ENCODE measurements at regions not wholly inside any gene's neighbourhood (a gene's known extent, or its start where the extent isn't known, plus 50 kb on each side); places are given as distances from the start of the nearest gene placed in this dataset.
A peak's percentile ranks its signal among the peaks of the same experiment; 100 is the strongest.
"Not testable (repeated sequence)": the region's sequence is repeated elsewhere in the genome, so short reads cannot be mapped to it uniquely, and the experiment has no call there.

DNA sequence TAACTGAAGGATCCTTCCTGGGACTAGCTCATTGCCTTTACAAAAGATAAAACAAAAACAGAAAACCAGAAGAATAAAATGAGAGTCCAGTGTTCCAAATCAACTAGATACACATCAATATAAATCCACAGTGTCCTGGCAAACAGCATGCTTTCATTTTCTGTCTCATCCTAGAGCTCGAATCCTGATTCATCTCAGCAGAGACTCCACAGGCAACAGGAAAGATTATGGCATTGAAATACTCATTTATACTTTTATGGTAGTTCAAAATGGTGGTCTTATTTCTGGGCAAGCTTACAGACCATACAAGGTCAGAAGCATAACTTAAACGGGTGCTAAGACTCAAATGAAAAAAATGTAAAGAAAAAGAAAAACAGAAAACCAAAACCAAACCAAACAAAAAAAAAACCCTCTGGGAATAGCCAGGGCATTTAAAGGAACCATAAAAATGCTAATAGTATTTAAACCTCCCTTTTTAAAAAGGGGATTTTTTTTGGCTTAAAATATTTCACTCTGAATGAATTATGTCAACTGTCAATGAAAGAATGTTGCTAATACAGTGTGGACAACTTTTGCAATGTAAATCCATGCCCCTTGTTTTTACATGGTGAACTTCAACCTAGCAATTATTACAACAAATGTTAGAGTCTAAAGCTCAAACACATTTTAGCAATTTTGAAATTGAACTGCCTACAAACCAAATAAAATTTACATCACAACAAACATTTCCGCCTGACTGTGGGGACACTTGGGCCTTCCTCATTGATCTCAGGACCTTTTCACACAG, 57.9 kb downstream of the GPR101 start:
- ATAC-seq, result no peak

DNA sequence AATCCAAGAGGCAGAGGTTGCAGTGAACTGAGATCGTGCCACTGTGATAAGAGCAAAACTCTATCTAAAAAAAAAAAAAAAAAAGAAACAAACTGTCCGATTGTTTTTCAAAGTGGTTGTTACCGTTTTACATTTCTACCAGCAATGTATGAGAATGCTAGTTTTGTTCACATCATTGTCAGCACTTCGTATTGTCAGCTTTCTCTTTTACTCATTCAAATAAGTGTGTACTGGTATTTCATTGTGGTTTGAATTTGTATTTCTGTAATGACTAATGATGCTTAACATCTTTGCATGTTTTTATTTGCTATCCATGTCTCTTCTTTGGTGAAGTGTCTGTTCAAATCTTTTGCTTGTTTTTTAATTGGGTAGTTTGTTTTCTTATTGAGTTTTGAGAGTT, 65.8 kb downstream of the GPR101 start:
- no peak for ATAC-seq

DNA sequence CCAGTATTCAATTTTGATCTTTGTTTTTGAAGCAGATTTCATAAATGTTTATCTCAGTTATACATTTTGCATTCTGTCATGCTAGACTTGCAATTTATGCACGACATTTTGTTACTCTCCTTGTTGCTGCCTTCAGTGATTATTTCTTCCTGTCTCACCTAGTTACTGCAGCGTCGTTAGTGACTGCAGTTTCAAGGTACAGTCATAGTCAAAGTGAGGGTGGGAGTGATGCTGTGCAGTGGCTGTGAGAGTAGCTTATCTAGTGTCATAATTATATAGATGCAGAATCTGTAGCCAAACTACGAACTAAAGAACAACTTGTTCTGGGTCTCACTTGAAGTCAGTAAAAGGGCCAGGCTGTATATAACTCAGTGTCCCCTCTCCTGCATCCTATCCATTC, 69.8 kb downstream of the GPR101 start:
- ATAC-seq, result peak; percentile 51 to 79

DNA sequence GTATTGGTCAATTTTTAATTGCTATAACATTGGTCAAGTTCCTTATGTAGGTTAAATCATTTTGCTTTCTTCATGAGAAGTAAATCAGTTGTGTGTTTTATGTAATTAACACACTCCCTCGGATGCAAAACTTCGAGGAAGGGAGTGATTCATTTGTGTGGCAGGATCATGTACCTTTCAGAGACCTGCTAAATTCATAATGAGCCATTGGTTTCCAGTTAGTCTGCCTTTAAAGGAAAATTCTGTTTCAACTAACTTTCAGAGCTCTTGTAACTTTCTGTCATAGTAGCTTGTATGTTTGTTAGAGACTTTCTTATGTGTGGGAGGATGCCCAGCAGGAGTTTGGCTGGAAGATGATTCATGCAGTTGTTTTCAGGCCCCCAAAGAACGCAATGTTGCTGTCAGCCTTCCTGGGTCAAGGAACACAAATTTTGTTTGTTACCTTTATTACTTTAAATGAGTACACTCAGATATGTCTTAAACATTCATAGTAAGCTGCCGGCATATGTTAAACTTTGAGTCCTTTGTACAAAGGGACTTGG, 72.1 kb downstream of the GPR101 start:
- ATAC-seq, result no peak

DNA sequence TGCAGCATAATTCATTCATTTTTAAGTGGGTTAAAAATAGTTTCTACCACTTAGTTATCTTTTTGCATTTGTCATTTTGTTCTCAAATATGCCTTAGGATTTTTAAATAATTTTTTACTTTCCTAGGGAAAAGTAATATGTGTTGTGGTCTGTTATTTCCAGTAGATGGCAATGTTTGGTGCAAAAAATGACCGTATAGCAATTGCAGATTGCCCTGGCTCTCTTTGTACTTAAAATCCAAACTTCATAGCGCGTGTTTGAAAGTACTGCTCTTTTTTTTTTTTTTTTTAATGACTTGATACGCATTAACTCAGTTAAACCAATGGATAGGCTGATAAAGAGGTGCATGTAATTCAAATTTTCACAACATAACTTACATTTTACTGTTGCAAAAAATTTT, 74.4 kb upstream of the RBMX start:
- no peak for ATAC-seq

DNA sequence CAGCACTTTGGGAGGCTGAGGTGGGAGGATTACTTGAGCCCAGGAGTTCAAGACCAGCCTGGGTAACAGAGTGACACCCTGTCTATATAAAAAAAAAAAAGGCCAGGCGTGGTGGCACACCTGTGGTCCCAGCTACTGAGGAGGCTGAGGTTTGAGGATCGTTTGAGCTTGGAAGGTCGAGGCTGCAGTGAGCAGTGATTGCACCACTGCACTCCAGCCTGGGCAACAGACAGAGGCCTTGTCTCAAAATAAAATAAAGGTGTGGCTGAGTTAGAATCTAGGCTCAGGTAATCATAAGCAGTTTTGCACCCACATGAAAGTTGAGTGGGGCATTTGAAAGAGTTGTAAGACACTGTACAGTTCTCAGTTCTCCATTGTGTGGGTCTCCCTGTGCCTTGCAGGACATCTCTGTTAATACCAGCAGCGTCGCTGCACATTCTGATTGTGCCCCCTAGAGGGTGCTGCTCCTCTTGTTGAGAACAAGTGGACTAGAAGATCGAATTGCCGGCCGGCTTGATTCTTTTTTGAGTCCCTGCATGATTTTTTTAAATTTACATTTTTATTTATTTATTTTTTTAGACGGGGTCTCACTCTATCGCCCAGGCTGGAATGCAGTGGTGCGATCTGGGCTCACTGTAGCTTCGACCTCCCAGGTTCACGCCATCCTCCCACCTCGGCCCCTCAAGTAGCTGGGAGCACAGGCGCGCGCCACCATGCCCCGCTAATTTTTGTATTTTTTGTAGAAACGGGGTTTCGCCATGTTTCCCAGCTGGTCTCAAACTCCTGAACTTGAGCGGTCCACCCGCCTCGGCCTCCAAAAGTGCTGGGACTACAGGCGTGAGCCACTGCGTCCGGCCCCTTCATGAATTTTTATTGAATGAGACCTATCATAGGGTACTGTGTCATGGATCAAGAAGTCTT, 73.6 kb upstream of the RBMX start:
- ATAC-seq, result no peak

DNA sequence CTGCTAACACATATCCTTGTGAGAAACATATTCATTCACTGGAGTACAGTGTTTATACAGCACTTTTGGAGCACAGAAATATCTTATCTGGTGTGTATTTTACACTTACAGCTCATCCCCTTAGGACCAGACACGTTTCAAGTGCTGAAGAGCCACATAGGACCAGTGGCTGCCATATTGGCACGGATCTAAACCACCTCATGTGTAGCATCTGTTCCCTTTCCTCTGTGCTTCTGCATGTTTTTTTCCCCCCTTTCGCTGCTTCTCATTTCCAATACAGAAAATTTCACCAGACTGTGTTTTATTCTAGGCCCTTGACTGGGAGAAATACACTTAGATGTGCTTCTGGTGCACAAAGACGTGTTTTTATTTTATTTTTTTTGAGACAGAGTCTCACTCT, 69.7 kb upstream of the RBMX start:
- no peak for ATAC-seq

DNA sequence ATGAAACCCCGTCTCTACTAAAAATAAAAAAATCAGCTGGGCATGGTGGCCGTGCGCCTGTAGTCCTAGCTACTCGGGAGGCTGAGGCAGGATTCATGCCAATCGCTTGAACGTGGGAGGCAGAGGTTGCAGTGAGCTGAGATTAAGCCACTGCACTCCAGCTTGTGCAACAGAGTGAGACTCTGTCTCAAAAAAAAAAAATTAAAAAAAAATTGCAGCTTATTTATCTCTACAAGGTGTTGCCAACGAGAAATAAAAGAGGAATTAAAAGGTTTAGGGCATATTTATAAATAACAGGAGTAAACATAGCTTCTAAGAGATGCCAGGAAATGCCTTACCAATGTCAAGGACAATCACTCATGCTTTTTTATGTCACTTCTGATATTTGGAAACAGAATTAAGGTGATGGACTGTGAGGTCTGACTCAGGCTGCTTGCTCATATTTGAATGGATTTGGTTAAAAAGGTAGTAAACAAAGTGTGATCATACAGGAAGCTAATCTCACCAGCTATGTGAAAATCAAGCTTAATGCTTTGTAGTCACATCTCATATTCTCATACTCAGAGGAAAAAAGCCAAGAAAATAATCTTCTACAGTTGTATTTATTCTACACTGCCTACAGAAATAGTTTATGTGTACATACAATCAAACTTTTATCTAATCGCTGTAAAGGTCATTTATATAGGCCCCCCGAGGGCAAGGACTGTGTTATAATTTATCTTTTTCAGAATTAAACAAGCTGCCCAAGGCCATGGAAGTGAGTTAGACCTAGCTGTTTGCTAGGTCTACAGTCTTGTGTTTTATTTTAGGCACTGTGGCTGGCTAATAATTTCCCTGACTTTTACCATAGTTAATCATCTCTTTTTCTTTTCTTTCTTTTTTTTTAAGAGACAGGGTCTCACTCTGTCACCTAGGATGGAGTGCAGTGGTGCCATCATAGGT, 61.1 kb upstream of the RBMX start:
- ATAC-seq, result peak in 1 of 2 donors; percentile 38

DNA sequence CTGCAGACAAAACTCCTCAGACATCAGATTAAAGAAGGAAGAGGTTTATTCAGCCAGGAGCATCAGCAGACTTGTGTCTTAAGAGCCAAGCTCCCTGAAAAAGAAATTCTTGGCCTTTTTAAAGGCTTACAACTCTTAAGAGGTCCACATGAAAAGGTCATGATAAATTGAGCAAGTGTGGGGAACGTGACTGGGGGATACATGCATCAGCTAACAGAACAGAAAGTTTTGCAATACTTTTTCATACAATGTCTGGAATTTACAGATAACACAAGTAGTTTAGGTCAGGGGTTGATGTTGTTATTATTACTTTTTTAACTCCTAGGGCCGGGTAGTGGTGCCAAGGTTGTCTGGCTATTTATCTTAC, 55.6 kb upstream of the RBMX start:
- ATAC-seq, result no peak

DNA sequence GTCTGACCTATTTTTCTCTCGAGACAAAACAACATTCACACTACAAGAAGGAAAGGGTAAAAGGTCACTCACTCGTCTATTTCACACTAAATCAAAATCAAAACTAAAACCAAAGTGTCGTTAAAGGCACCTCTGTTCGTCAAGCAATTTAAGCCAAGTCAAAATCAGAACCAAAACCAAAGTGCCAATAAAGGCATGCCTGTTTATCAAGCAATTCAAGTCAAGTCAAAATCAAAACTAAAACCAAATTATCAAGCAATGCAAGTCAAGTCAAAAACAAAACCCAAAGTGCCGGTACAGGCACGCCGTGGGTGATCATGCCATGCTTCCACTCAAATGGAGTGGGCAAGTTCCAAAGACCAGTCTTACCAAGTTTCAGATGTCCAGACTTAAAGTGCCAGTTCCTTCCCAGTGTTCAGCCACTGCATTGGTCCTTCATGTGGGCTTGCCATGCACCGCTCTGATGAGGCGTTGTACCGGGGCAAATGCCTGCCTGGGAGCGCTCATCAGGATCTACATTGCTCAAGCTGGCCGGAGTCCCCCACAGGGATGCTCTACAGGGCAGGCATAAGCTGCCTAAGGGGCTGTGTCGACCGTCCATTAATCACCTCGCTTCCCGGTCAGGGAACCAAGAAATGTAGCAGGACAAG, 55.1 kb upstream of the RBMX start:
- ATAC-seq, result peak; percentile 67 to 79

DNA sequence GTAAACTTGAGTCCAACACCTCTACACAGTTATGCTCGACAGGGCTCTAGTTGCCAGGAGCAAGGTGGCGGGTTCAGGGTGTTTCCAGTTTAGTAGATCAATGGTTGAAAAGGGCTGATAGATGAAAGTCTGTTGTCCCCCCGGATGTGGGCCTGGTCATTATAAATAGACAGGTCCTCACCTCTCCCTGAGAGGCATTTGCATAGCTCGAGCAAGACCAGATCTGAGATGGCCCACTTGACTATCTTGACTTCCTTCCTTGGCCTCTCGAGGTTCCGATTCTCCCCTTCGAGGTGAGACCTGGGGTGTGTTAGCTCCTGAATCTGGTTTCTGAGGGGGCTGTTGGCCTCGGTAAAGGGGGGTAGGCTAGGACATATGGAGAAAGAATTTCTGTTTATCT, 54.1 kb upstream of the RBMX start:
- not testable (repeated sequence) for ATAC-seq

DNA sequence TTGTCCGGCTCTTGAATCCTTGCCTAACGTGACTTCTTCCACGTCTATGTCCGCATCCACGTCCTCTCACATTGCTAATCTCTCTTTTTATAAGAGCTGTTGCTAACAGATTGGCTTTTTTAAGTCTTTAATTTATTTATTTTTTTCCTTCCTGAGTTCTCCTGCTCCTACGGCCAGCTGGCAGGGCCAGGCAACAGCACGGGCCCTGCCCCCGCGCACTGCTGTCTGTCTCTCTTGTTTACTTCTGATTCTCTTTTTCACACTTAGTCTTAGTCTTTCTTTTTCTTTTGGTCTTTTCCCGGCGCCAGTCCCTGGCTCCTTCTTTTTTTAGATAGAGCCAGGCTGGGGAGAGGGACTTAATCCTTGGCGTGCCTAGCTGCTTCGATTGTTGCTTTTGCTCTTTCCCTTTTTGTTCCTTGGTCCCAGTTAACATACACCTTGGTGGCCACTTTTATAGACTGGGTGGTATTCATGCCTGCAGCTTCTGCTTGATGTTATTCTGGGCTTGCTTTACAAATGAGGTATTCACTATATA, 53.2 kb upstream of the RBMX start:
- no peak for ATAC-seq

DNA sequence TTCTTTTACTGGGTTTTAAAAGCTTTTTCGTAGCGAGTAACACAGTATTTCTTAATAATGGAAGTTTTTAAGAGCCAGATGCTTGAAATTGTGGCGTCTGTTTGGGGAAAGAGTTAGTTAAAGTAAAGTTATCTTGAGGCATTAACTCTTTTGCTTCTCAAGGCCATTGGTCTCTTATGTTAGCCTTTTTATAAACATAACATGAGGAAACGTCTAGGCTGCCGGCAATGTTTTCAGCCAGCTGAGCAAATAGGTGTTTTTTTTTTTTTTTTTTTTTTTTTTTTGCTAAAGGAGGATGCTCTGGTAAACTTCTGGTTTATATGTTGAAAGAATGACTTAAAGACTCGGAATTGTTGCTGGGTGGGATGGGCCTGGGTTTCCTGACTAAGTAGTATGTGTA, 51.1 kb upstream of the RBMX start:
- no peak for ATAC-seq
